ENCODE measurements at regions not wholly inside any gene's neighbourhood (a gene's known extent, or its start where the extent isn't known, plus 50 kb on each side); places are given as distances from the start of the nearest gene placed in this dataset.

- no peak for TF ChIP-seq EZH2 (IDR thresholded peaks at IDR 0.05; ENCODE audit: borderline replicate concordance, low read length)
- TF ChIP-seq CTCF (conservative IDR thresholded peaks at IDR 0.05 in 1 of 2, IDR thresholded peaks at IDR 0.05 in 1 of 2; ENCODE audit: extremely low read depth in 1 of 2, insufficient read depth in 1 of 2, low read depth in 1 of 2, low read length in 2 of 2) = no peak
Observed at GRCh38 chr20:11769825-11770224, 147.9 kb upstream of the BTBD3 start.

Data from mammary epithelial cell (primary cell).